SU-DHL-6 (cell line): ENCODE measurements at regions not wholly inside any gene's neighbourhood (a gene's known extent, or its start where the extent isn't known, plus 50 kb on each side); places are given as distances from the start of the nearest gene placed in this dataset.

Experiments used
- EZH2phosphoT487 ChIP-seq: fragments of 200-600 bp; sonication (generic), shearing (Covaris generic); conservative IDR thresholded peaks from 2 replicates; pipeline ENCODE4 v1.6.1; 2018; ENCODE audit warnings: mild to moderate bottlenecking, antibody characterized with exemption, low read length, moderate library complexity, mixed read lengths
- TF ChIP-seq, protein P1 (sequence below): fragments of 200-600 bp; sonication (generic); IDR thresholded peaks from one replicate; pipeline ENCODE4 v1.5.1; 2017; ENCODE audit warnings: antibody characterized with exemption, mild to moderate bottlenecking, low read length, moderate library complexity; ENCODE audit not compliant: insufficient read depth, poor library complexity, severe bottlenecking

GRCh38 chr3:182704926-182705325 lies 88.4 kb upstream of the ATP11B start:
- TF ChIP-seq, protein P1, sequence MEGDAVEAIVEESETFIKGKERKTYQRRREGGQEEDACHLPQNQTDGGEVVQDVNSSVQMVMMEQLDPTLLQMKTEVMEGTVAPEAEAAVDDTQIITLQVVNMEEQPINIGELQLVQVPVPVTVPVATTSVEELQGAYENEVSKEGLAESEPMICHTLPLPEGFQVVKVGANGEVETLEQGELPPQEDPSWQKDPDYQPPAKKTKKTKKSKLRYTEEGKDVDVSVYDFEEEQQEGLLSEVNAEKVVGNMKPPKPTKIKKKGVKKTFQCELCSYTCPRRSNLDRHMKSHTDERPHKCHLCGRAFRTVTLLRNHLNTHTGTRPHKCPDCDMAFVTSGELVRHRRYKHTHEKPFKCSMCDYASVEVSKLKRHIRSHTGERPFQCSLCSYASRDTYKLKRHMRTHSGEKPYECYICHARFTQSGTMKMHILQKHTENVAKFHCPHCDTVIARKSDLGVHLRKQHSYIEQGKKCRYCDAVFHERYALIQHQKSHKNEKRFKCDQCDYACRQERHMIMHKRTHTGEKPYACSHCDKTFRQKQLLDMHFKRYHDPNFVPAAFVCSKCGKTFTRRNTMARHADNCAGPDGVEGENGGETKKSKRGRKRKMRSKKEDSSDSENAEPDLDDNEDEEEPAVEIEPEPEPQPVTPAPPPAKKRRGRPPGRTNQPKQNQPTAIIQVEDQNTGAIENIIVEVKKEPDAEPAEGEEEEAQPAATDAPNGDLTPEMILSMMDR = no peak
- no peak for TF ChIP-seq EZH2phosphoT487
